T-helper 1 cell (primary cell): ENCODE measurements at regions not wholly inside any gene's neighbourhood (a gene's known extent, or its start where the extent isn't known, plus 50 kb on each side); places are given as distances from the start of the nearest gene placed in this dataset.

Source experiments
- DNase-seq, 5 donors: peaks; one replicate each; pipeline ENCODE4 v3.0.0-alpha.2; 2012 to 2020

- DNase-seq, result no peak
Measured at GRCh38 chr4:19987746-19988145, 264.0 kb upstream of the SLIT2 start.

GRCh38 chr4:19983072-19983471, 268.6 kb upstream of the SLIT2 start:
- DNase-seq, result no peak

- DNase-seq, result no peak
Measured at GRCh38 chr4:19982556-19982955, 269.1 kb upstream of the SLIT2 start.

- DNase-seq, result no peak
Measured at GRCh38 chr4:19971829-19972228, 279.9 kb upstream of the SLIT2 start.

GRCh38 chr4:19969492-19969891, 282.2 kb upstream of the SLIT2 start:
- no peak for DNase-seq

- DNase-seq, result no peak
Measured at GRCh38 chr4:19961091-19961490, 290.6 kb upstream of the SLIT2 start.

GRCh38 chr4:19958848-19959247, 292.9 kb upstream of the SLIT2 start:
- DNase-seq, result no peak

- no peak for DNase-seq
Measured at GRCh38 chr4:19947349-19947748, 304.4 kb upstream of the SLIT2 start.

- no peak for DNase-seq
Measured at GRCh38 chr4:19945979-19946380, 305.7 kb upstream of the SLIT2 start.

- no peak for DNase-seq
Measured at GRCh38 chr4:19945501-19945900, 306.2 kb upstream of the SLIT2 start.

- no peak for DNase-seq
Measured at GRCh38 chr4:19944806-19945205, 306.9 kb upstream of the SLIT2 start.

GRCh38 chr4:19944251-19944650, 307.5 kb upstream of the SLIT2 start:
- DNase-seq, result no peak

- no peak for DNase-seq
Measured at GRCh38 chr4:19941434-19941833, 310.3 kb upstream of the SLIT2 start.

- no peak for DNase-seq
Measured at GRCh38 chr4:19940861-19941260, 310.8 kb upstream of the SLIT2 start.

GRCh38 chr4:19936476-19936875, 315.2 kb upstream of the SLIT2 start:
- DNase-seq, result no peak

GRCh38 chr4:19930742-19931141, 321.0 kb upstream of the SLIT2 start:
- no peak for DNase-seq

GRCh38 chr4:19927381-19927780, 324.3 kb upstream of the SLIT2 start:
- DNase-seq, result no peak

- DNase-seq, result no peak
Measured at GRCh38 chr4:19925516-19925915, 326.2 kb upstream of the SLIT2 start.

- DNase-seq, result no peak
Measured at GRCh38 chr4:19924761-19925160, 326.9 kb upstream of the SLIT2 start.

- no peak for DNase-seq
Measured at GRCh38 chr4:19915276-19915675, 336.4 kb upstream of the SLIT2 start.

- no peak for DNase-seq
Measured at GRCh38 chr4:19913650-19914049, 338.1 kb upstream of the SLIT2 start.

GRCh38 chr4:19910861-19911525, 340.7 kb upstream of the SLIT2 start:
- DNase-seq, result no peak

GRCh38 chr4:19905024-19905423, 346.7 kb upstream of the SLIT2 start:
- DNase-seq, result no peak

GRCh38 chr4:19888587-19888986, 363.1 kb upstream of the SLIT2 start:
- DNase-seq, result no peak

GRCh38 chr4:19883841-19884240, 367.9 kb upstream of the SLIT2 start:
- no peak for DNase-seq
